Heart left ventricle (tissue), 13 donors: ENCODE measurements at regions not wholly inside any gene's neighbourhood (a gene's known extent, or its start where the extent isn't known, plus 50 kb on each side); places are given as distances from the start of the nearest gene placed in this dataset.

Experiments used
- POLR2A ChIP-seq, 2 donors: fragments of 450-650 bp; IDR thresholded peaks; one replicate each; pipeline ENCODE4 v1.6.1; 2017; ENCODE audit warnings: antibody characterized with exemption in 2 of 2, mild to moderate bottlenecking in 2 of 2, moderate library complexity in 2 of 2
- TF ChIP-seq, protein P1 (sequence below), 12 donors: fragments of 200-600 bp; sonication (generic) in 4 of 12; IDR thresholded peaks; one replicate each; pipeline versions ENCODE4 v1.5.0 to v1.8.0; 2018 to 2022; ENCODE audit warnings: antibody characterized with exemption in 12 of 12, mild to moderate bottlenecking in 5 of 12
- donor health status: ischemic (EF 13 %, LVEDD 7.1; RV severe dilation, severe dysfunction).
- donor health status: DM: no; HTN: yes; CAD: no.
- donor health status: DM: no; HTN: no; CAD: no.
- donor health status: ischemic (EF 25% LVEDD 6.9; RV normal size, moderate dysfunction).
- donor health status: ischemic (EF 25% LVEDD 5.7; RV mildly dilated, moderate dysfunction).
- donor health status: ischemic (EF 35%, LVEDD 5.7; RV mildly dilated, moderate dysfunction).
- donor health status: nonischemic (EF 11% LVEDD 7.7; RV severe dilation, severe dysfunction).
- donor health status: DM: yes; HTN: yes; CAD: no.
- donor health status: PGD.
- donor health status: ischemic (EF 29% LVEDD 5.4; RV normal size, mild dysfunction).
- donor health status: nonischemic (EF 23%, LVEDD 6.1; RV moderate dilation, normal function).

DNA sequence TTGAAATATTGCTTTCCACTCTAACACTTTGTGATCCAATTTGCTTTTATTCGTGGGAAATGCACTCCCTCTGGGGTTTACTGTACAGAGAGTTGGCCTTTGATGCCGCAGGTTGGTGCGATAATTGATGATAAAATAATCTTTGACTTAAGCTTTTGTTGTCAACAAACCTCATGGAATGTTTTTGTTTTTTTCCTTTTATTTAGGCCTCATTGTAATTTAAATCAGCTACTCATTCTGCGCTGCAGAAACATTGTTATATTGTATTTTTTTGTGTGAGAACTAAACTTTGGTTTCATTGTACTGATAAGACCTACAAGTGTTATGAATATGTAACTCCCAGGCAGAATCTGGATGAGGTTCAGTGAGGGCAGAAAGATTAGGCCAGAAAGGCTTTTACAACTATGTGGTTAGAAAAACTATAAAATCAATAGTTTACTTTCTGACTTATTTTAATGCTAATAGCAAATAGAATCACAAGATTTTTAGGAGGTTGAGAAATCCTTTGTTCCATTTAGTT, 76.8 kb upstream of the POM121L12 start:
- TF ChIP-seq POLR2A (IDR thresholded peaks at IDR 0.05), result no peak
- TF ChIP-seq, protein P1, sequence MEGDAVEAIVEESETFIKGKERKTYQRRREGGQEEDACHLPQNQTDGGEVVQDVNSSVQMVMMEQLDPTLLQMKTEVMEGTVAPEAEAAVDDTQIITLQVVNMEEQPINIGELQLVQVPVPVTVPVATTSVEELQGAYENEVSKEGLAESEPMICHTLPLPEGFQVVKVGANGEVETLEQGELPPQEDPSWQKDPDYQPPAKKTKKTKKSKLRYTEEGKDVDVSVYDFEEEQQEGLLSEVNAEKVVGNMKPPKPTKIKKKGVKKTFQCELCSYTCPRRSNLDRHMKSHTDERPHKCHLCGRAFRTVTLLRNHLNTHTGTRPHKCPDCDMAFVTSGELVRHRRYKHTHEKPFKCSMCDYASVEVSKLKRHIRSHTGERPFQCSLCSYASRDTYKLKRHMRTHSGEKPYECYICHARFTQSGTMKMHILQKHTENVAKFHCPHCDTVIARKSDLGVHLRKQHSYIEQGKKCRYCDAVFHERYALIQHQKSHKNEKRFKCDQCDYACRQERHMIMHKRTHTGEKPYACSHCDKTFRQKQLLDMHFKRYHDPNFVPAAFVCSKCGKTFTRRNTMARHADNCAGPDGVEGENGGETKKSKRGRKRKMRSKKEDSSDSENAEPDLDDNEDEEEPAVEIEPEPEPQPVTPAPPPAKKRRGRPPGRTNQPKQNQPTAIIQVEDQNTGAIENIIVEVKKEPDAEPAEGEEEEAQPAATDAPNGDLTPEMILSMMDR (IDR thresholded peaks at IDR 0.05), result no peak
